Calu3 (cell line): ENCODE measurements at regions not wholly inside any gene's neighbourhood (a gene's known extent, or its start where the extent isn't known, plus 50 kb on each side); places are given as distances from the start of the nearest gene placed in this dataset.

ENCODE experiments used
- BruUV-seq: library from RNA; stranded (reverse); fragments of 400-500 nt; replicated peaks from 2 replicates; lab custom pipeline; 2021; lab: Mats Ljungman, UMichigan
- CTCF ChIA-PET: fragments of 300-600 bp; sonication (Branson Sonifier 250); formaldehyde crosslinking; loops from one replicate; lab custom pipeline; 2022; ENCODE audit warnings: antibody characterized with exemption; lab: Charles Lee
- DNase-seq: peaks from one replicate; pipeline ENCODE4 v3.0.0; 2022
- H3K27ac Mint-ChIP-seq: one replicate; pipeline ENCODE4 v1.8.0; 2022; ENCODE audit warnings: mixed read lengths; ENCODE audit not compliant: unreplicated experiment
- H3K27me3 Mint-ChIP-seq: one replicate; pipeline ENCODE4 v1.8.0; 2022; ENCODE audit warnings: mixed read lengths; ENCODE audit not compliant: unreplicated experiment
- H3K36me3 Mint-ChIP-seq: one replicate; pipeline ENCODE4 v1.8.0; 2022; ENCODE audit warnings: mild to moderate bottlenecking, moderate library complexity, mixed read lengths; ENCODE audit not compliant: insufficient read depth, unreplicated experiment
- H3K4me1 Mint-ChIP-seq: one replicate; pipeline ENCODE4 v1.8.0; 2022; ENCODE audit warnings: mild to moderate bottlenecking, low read depth, mixed read lengths; ENCODE audit not compliant: unreplicated experiment
- H3K4me3 Mint-ChIP-seq: one replicate; pipeline ENCODE4 v1.8.0; 2022; ENCODE audit warnings: mild to moderate bottlenecking, low read depth, moderate library complexity, mixed read lengths; ENCODE audit not compliant: unreplicated experiment
- H3K9me3 Mint-ChIP-seq: one replicate; pipeline ENCODE4 v1.8.0; 2022; ENCODE audit warnings: low read depth, mixed read lengths; ENCODE audit not compliant: unreplicated experiment
- intact Hi-C: fragments of 100-400 bp; cut with micrococcal nuclease; formaldehyde crosslinking; loops from one replicate; pipeline ENCODE4 v1.10.0; 2022; ENCODE audit not compliant: unreplicated experiment
- TF ChIP-seq, protein P1 (sequence below): fragments of 200-600 bp; IDR thresholded peaks from one replicate; pipeline ENCODE4 v1.8.0; 2022; ENCODE audit warnings: antibody characterized with exemption; ENCODE audit not compliant: unreplicated experiment

DNA sequence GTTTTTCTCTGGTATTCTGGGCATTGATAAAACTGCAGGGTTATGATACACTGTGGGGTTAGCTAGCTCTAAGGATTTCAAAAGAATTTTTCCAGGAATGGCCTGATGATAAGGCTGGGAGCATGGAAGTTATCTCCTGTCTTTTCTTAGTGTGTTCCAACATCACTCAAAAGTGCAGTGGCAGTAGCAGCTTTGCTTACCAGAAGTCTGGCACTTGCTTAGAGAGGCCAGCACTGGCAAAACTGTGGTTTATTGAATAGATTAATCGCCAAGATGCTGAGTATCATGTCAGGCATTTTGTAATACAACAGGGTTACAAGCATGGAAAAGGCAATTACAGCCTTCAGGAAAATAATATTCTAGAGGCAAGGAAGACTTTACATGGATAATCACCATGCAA is 719.5 kb upstream of the GJE1 start:
- no peaks in the 10 kb centered on the region for H3K4me1 Mint-ChIP-seq
- DNase-seq, result no peak
- CTCF ChIA-PET, result no interaction called here
- TF ChIP-seq, protein P1, sequence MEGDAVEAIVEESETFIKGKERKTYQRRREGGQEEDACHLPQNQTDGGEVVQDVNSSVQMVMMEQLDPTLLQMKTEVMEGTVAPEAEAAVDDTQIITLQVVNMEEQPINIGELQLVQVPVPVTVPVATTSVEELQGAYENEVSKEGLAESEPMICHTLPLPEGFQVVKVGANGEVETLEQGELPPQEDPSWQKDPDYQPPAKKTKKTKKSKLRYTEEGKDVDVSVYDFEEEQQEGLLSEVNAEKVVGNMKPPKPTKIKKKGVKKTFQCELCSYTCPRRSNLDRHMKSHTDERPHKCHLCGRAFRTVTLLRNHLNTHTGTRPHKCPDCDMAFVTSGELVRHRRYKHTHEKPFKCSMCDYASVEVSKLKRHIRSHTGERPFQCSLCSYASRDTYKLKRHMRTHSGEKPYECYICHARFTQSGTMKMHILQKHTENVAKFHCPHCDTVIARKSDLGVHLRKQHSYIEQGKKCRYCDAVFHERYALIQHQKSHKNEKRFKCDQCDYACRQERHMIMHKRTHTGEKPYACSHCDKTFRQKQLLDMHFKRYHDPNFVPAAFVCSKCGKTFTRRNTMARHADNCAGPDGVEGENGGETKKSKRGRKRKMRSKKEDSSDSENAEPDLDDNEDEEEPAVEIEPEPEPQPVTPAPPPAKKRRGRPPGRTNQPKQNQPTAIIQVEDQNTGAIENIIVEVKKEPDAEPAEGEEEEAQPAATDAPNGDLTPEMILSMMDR, result no peak
- no peaks in the 10 kb centered on the region for H3K27me3 Mint-ChIP-seq
- H3K27ac Mint-ChIP-seq, result no peak overlapping the region
- no peak overlapping the region for H3K4me3 Mint-ChIP-seq
- no TSS peak for BruUV-seq
- intact Hi-C loops, result no loop called here
- no peaks in the 10 kb centered on the region for H3K36me3 Mint-ChIP-seq
- peaks cover 3% of the 10 kb centered on the region for H3K9me3 Mint-ChIP-seq

DNA sequence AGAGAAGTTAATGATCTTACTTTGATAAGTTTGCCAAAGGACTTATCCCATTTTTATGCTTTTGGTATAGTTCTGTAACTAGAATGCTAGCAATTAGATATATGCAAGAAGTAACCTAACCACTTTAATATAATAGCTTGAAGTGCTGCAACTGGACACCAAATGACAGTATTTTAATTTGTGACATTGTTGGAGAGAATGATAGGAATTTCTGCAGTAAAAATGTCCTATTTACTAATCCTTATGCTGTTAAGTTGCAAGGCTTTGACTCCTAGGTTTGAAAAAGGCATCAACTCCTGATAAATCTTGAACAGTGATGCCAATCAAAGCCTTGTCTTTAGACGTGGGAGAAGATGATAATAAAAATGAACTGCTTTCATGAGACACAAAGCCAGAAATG is 726.0 kb upstream of the GJE1 start:
- DNase-seq, result no peak
- BruUV-seq, result no TSS peak
- Mint-ChIP-seq H3K4me1 (no peaks in the 10 kb centered on the region), H3K9me3 (peaks cover 3% of the 10 kb centered on the region), H3K4me3 (no peak overlapping the region), H3K27ac (no peak overlapping the region), H3K27me3 (no peaks in the 10 kb centered on the region), H3K36me3 (no peaks in the 10 kb centered on the region)
- intact Hi-C loops, result no loop called here
- CTCF ChIA-PET, result no interaction called here
- TF ChIP-seq, protein P1, result no peak

DNA sequence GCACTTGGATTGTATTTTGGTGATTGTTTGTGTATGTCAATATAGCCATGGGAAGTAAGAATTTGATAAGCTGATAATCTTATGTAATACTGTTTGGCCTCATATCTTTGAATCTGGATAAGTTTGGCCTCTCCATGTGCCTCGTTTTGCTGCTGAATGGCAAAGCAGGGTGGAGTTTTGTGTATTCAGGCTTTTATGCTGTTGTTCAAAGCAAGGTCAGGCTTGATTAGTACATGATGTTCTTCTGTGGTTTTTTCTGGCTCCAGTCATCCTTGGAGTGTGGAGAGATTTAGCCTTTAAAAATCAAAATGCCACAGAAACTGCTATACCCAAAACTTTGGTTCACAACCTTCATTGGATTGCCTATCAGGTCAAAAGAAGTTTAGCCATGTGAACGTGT is 728.9 kb upstream of the GJE1 start:
- Mint-ChIP-seq H3K9me3 (no peaks in the 10 kb centered on the region), H3K27me3 (no peaks in the 10 kb centered on the region), H3K27ac (no peak overlapping the region), H3K4me3 (no peak overlapping the region), H3K36me3 (no peaks in the 10 kb centered on the region), H3K4me1 (no peaks in the 10 kb centered on the region)
- intact Hi-C loops, result no loop called here
- TF ChIP-seq, protein P1, result no peak
- no peak for DNase-seq
- BruUV-seq, result no TSS peak
- CTCF ChIA-PET, result no interaction called here

DNA sequence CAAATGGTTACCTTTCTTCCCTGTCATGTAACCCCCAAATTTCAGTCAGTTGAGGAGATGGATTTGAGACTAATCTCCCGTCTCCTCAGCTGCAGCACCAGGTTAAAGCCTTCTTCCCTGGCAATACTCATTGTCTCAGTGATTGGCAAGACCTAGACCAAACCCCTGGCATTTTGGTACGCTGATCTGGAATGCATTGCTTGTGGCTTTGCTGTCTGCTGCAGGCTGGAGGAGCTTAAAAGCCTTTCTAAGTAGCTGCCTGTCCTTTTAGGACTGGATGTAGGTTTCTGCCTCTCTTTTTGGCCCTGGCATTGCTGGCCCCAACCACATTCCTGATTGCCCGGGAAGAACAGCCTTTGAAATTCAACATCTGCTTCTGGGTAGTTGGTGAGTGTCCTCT is 729.6 kb upstream of the GJE1 start:
- Mint-ChIP-seq H3K9me3 (no peaks in the 10 kb centered on the region), H3K27me3 (no peaks in the 10 kb centered on the region), H3K36me3 (no peaks in the 10 kb centered on the region), H3K27ac (no peak overlapping the region), H3K4me3 (no peak overlapping the region), H3K4me1 (no peaks in the 10 kb centered on the region)
- no peak for DNase-seq
- CTCF ChIA-PET, result no interaction called here
- intact Hi-C loops, result no loop called here
- TF ChIP-seq, protein P1, result no peak
- BruUV-seq, result no TSS peak

DNA sequence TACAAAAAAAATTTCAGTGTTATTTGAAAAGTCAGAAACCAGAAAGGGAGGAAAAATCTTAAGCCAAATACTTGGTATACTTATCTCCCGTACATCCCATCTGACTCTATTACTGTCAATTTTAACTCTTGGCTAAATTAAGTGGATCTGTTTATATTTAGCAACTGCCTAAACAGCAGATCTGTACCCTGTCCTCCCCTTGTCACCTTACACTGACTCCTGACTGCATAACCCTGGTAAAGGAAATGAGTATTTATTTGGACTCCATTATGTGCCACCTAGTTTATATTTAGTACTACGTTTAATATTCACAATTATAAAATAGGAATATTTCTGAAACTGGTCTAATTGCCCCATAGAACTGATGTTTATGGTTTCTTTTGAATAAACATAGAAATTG is 730.2 kb upstream of the GJE1 start:
- CTCF ChIA-PET, result no interaction called here
- no TSS peak for BruUV-seq

More for the DNA sequence above, 730.2 kb upstream of the GJE1 start:
- H3K4me1 Mint-ChIP-seq, result no peaks in the 10 kb centered on the region
- H3K27ac Mint-ChIP-seq, result no peak overlapping the region
- H3K4me3 Mint-ChIP-seq, result no peak overlapping the region
- TF ChIP-seq, protein P1, result no peak
- H3K9me3 Mint-ChIP-seq, result no peaks in the 10 kb centered on the region
- no peak for DNase-seq
- H3K27me3 Mint-ChIP-seq, result no peaks in the 10 kb centered on the region
- intact Hi-C loops, result no loop called here
- H3K36me3 Mint-ChIP-seq, result no peaks in the 10 kb centered on the region
